C4-2B (cell line): ENCODE measurements at regions not wholly inside any gene's neighbourhood (a gene's known extent, or its start where the extent isn't known, plus 50 kb on each side); places are given as distances from the start of the nearest gene placed in this dataset.

Experiments used
- H3K27ac ChIP-seq: fragments of 450-650 bp; 2 replicates; pipeline ENCODE4 v1.5.1; 2017
- ZFX ChIP-seq: fragments of 450-650 bp; IDR thresholded peaks from 2 replicates; pipeline ENCODE4 v1.6.1; 2017
- TF ChIP-seq, protein P1 (sequence below): fragments of 450-650 bp; conservative IDR thresholded peaks from 2 replicates; pipeline ENCODE4 v1.5.1; 2017; ENCODE audit warnings: mild to moderate bottlenecking

DNA sequence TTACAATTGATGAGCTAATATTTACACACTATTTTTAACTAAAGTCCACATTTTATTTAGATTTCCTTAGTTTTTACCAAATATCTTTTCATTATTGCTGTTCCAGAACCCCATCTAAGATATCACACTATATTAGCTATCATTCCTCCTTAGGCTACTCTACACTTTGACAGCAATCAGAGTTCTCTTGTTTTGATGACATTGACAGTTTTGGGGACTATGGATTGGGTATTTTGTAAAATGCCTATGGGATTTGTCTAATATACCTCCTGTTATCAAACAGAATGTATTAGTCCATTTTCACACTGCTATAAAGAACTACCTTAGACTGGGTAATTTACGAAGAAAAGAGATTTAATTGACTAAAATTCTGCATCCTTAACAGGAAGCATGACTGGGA, 489.1 kb downstream of the FOXG1 start:
- TF ChIP-seq ZFX: no peak
- TF ChIP-seq, protein P1, sequence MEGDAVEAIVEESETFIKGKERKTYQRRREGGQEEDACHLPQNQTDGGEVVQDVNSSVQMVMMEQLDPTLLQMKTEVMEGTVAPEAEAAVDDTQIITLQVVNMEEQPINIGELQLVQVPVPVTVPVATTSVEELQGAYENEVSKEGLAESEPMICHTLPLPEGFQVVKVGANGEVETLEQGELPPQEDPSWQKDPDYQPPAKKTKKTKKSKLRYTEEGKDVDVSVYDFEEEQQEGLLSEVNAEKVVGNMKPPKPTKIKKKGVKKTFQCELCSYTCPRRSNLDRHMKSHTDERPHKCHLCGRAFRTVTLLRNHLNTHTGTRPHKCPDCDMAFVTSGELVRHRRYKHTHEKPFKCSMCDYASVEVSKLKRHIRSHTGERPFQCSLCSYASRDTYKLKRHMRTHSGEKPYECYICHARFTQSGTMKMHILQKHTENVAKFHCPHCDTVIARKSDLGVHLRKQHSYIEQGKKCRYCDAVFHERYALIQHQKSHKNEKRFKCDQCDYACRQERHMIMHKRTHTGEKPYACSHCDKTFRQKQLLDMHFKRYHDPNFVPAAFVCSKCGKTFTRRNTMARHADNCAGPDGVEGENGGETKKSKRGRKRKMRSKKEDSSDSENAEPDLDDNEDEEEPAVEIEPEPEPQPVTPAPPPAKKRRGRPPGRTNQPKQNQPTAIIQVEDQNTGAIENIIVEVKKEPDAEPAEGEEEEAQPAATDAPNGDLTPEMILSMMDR: no peak
- no peak overlapping the region for H3K27ac ChIP-seq

DNA sequence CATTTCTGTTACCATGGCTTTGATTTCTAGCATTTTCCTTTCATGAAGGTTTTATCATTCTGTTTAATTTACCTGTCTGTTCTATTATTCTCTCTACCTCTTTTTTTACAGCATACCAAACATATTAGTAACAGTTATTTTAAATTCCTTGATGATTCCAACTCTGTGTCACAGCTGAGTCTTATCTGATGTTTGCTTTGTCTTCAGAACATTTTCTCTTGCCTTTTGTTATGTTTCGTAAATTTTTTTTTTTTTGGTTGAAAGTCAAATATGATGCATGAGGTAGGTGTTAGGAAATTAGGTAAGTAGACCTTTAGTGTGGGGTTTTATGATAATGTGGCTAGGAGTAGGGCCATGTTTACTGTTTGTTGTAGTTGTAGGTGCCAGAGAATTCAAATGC, 496.4 kb downstream of the FOXG1 start:
- no peak overlapping the region for H3K27ac ChIP-seq
- no peak for TF ChIP-seq ZFX
- TF ChIP-seq, protein P1: no peak

DNA sequence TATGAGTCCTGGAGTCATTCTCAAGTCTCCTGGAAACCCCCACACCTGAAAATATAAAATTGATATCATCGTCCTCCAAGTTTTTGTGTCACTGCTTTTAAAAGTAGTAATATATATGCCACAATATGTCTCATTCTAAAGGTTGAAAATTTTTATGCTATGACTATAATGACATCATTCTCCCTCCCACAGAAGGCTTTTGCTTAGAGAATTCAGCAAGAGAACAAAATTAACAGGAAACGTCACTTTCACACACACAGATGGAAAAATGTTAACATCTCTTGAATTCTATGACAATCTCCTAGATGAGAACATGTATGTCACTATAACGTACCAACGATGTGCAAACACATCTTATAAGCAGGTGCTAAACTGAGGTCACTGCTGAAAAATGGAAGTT, 498.3 kb downstream of the FOXG1 start:
- H3K27ac ChIP-seq: no peak overlapping the region
- TF ChIP-seq ZFX: no peak
- TF ChIP-seq, protein P1: no peak

DNA sequence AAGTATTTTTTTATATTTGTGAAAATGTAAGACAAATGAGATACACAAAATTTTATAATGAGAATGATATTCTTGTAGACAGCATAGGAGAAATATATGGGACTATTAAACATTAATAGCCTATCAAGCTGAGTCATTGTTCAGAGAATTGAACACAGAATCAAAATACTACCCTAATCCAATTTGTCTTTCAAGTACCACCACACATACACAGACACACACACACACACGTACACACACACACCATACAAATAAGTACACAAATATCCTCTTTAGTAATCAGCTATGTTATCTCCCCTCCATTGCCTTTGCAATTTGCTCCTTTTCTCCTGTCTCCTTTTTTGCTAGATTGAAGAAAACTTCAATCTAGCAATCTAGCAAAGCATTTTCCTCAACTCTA, 499.3 kb downstream of the FOXG1 start:
- TF ChIP-seq, protein P1: no peak
- TF ChIP-seq ZFX: no peak
- H3K27ac ChIP-seq: no peak overlapping the region

DNA sequence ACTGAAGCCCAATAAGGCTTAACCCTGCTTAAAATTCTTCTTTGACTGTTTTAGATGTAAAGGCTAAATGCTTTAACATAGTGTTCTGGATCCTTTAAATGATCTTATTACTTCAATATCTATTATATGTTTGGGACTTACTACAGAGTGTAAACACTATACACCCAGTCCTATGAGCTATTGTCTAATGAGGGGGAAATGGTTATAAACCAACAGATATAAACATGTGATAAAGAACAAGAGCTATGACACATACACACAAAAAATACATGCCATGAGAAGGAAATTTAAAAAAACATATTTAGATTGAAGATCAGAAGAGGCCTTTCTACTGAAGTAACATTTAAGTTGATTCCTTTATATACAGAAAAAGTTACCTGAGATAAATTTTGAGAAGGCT, 505.1 kb downstream of the FOXG1 start:
- TF ChIP-seq, protein P1: no peak
- TF ChIP-seq ZFX: no peak
- H3K27ac ChIP-seq: no peak overlapping the region

DNA sequence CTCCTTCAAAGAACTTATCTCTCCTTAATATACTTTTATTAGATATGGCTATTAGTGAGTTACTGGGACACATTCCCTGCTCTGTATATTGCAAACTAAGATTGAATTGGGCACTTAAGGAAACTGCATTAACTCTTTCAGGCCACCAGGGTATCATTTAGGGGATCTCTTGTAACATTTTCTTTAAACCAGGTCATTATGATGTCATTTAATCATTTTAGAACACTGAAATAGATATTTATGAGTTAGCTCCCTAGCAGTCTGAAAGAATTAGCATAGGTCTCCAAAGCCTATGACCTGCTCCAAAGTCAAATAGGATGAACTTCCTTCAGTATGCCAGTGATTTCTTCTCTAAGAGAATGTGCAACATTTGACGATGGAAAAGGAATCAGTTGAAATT, 506.9 kb downstream of the FOXG1 start:
- H3K27ac ChIP-seq: no peak overlapping the region
- TF ChIP-seq ZFX: no peak
- TF ChIP-seq, protein P1: no peak; the same call in 1 of the 2 replicates

DNA sequence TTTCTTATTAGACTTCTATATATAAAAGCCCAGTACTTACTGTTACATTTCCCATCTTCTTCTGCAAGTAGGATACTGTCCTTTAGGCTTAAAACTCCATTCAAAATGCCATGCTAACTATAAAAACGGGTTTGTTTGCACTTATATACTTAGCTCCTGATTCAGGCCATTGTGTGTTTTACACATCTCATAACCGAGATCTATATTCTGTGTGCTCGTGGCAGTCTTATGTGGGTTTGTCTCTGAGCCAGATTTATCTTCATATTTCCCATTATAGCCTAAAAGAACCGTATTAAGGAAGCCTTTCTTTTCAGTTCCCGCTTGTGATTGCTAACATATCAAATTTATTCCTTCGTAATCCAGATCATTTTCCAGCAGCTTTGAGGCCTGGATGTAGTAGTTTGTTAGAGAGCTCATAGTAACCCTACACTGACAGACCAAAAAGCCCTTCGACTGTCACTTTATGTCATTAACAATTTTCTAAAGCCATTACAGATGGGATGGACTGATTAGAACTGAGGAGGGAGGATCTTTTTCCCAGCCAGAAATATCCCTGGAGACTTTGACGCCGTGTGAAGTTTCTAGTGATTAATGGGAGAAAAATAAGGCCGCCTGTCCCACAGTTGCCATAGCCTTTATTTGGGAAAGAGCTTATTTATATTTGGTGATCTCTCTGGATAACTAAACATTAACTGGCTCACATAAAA, 508.5 kb downstream of the FOXG1 start:
- H3K27ac ChIP-seq: no peak overlapping the region
- TF ChIP-seq ZFX: no peak
- TF ChIP-seq, protein P1: no peak
